ENCODE measurements at regions not wholly inside any gene's neighbourhood (a gene's known extent, or its start where the extent isn't known, plus 50 kb on each side); places are given as distances from the start of the nearest gene placed in this dataset.

- no peaks in the 10 kb centered on the region for H3K27me3 ChIP-seq (ENCODE audit: control insufficient read depth in 1 of 2, insufficient read depth in 2 of 2, low read length in 1 of 2)
- 81 to 87% methylated on average over 2 of the region's 2 CpGs for WGBS, 2 donors
- intact Hi-C loops (cut with DNase I) = no loop called here
- no peaks in the 10 kb centered on the region for H3K4me1 ChIP-seq (ENCODE audit: control insufficient read depth in 1 of 2, insufficient read depth in 2 of 2, low read length in 2 of 2)
- no peak overlapping the region for H3K4me3 ChIP-seq (ENCODE audit: low read length in 2 of 2)
- DNase-seq = no peak
- ATAC-seq (ENCODE audit: low FRiP score) = no peak
- no peaks in the 10 kb centered on the region for H3K9me3 ChIP-seq (ENCODE audit: control insufficient read depth, low read length)
- no peak overlapping the region for H3K27ac ChIP-seq (ENCODE audit: low read depth in 1 of 2, low read length in 2 of 2)
- H3K36me3 ChIP-seq (ENCODE audit: control insufficient read depth in 1 of 2, insufficient read depth in 2 of 2, low read length in 1 of 2) = no peaks in the 10 kb centered on the region
These were observed 67.7 kb upstream of the PTCHD4 start for GRCh38 chr6:48178700-48179099.

GRCh38 chr6:48177786-48178185, 66.8 kb upstream of the PTCHD4 start:
- H3K4me1 ChIP-seq (ENCODE audit: control insufficient read depth in 1 of 2, insufficient read depth in 2 of 2, low read length in 2 of 2) = no peaks in the 10 kb centered on the region
- DNase-seq = no peak
- no peak overlapping the region for H3K4me3 ChIP-seq (ENCODE audit: low read length in 2 of 2)
- 46 to 55% methylated on average over 3 of the region's 3 CpGs for WGBS, 2 donors
- H3K9me3 ChIP-seq (ENCODE audit: control insufficient read depth, low read length) = no peaks in the 10 kb centered on the region
- no peak overlapping the region for H3K27ac ChIP-seq (ENCODE audit: low read depth in 1 of 2, low read length in 2 of 2)
- ATAC-seq (ENCODE audit: low FRiP score) = no peak
- intact Hi-C loops (cut with DNase I) = no loop called here
- H3K36me3 ChIP-seq (ENCODE audit: control insufficient read depth in 1 of 2, insufficient read depth in 2 of 2, low read length in 1 of 2) = no peaks in the 10 kb centered on the region
- H3K27me3 ChIP-seq (ENCODE audit: control insufficient read depth in 1 of 2, insufficient read depth in 2 of 2, low read length in 1 of 2) = no peaks in the 10 kb centered on the region

GRCh38 chr6:48176645-48177308, 65.8 kb upstream of the PTCHD4 start:
- Histone ChIP-seq H3K4me3 (ENCODE audit: low read length in 2 of 2) (no peak overlapping the region), H3K4me1 (ENCODE audit: control insufficient read depth in 1 of 2, insufficient read depth in 2 of 2, low read length in 2 of 2) (no peaks in the 10 kb centered on the region), H3K9me3 (ENCODE audit: control insufficient read depth, low read length) (no peaks in the 10 kb centered on the region), H3K27me3 (ENCODE audit: control insufficient read depth in 1 of 2, insufficient read depth in 2 of 2, low read length in 1 of 2) (no peaks in the 10 kb centered on the region), H3K27ac (ENCODE audit: low read depth in 1 of 2, low read length in 2 of 2) (no peak overlapping the region), H3K36me3 (ENCODE audit: control insufficient read depth in 1 of 2, insufficient read depth in 2 of 2, low read length in 1 of 2) (no peaks in the 10 kb centered on the region)
- no peak for DNase-seq
- no peak for ATAC-seq (ENCODE audit: low FRiP score)
- WGBS, 2 donors = 42 to 45% methylated on average over 6 of the region's 6 CpGs
- intact Hi-C loops (cut with DNase I) = no loop called here

GRCh38 chr6:48169635-48170034, 58.6 kb upstream of the PTCHD4 start:
- H3K27ac ChIP-seq (ENCODE audit: low read depth in 1 of 2, low read length in 2 of 2) = no peak overlapping the region
- H3K9me3 ChIP-seq (ENCODE audit: control insufficient read depth, low read length) = no peaks in the 10 kb centered on the region
- intact Hi-C loops (cut with DNase I) = no loop called here
- WGBS, 2 donors = 91 to 95% methylated on average over 1 of the region's 1 CpG
- H3K36me3 ChIP-seq (ENCODE audit: control insufficient read depth in 1 of 2, insufficient read depth in 2 of 2, low read length in 1 of 2) = no peaks in the 10 kb centered on the region
- no peak for DNase-seq
- no peak for ATAC-seq (ENCODE audit: low FRiP score)
- H3K27me3 ChIP-seq (ENCODE audit: control insufficient read depth in 1 of 2, insufficient read depth in 2 of 2, low read length in 1 of 2) = no peaks in the 10 kb centered on the region
- H3K4me1 ChIP-seq (ENCODE audit: control insufficient read depth in 1 of 2, insufficient read depth in 2 of 2, low read length in 2 of 2) = no peaks in the 10 kb centered on the region
- H3K4me3 ChIP-seq (ENCODE audit: low read length in 2 of 2) = no peak overlapping the region
